ENCODE measurements at regions not wholly inside any gene's neighbourhood (a gene's known extent, or its start where the extent isn't known, plus 50 kb on each side); places are given as distances from the start of the nearest gene placed in this dataset.
"Not testable (repeated sequence)": the region's sequence is repeated elsewhere in the genome, so short reads cannot be mapped to it uniquely, and the experiment has no call there.

GRCh38 chr5:85656050-85656449, 961.7 kb upstream of the COX7C start:
- Histone ChIP-seq H3K36me3 (ENCODE audit: control insufficient read depth in 2 of 2, insufficient read depth in 2 of 2, low read length in 2 of 2) (no peaks in the 10 kb centered on the region), H3K27ac (ENCODE audit: low read depth in 2 of 2, low read length in 2 of 2) (no peak overlapping the region), H3K4me1 (ENCODE audit: control insufficient read depth in 2 of 2, insufficient read depth in 2 of 2, low read length in 2 of 2) (no peaks in the 10 kb centered on the region), H3K9ac (ENCODE audit: low read depth in 1 of 2, low read length in 2 of 2) (no peak overlapping the region), H3K9me3 (ENCODE audit: control insufficient read depth in 2 of 2, low read length in 2 of 2) (no peaks in the 10 kb centered on the region), H3K27me3 (ENCODE audit: control insufficient read depth in 2 of 2, insufficient read depth in 2 of 2, low read length in 2 of 2) (no peaks in the 10 kb centered on the region), H3K4me3 (ENCODE audit: low read length in 2 of 2) (no peak overlapping the region)

DNA sequence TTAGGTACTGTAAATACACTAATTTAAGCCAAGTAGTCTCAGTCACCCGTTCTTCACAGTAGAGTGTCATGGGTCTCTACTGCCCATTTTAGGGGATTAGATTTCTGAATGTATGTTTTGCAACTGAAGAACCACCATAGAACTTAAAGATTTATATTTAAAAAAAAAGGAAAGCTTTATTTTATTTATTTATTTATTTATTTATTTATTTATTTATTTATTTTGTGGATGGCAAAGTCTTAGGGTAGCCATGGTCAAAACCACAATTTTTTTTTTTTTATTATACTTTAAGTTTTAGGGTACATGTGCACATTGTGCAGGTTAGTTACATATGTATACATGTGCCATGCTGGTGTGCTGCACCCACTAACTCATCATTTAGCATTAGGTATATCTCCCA, 960.4 kb upstream of the COX7C start:
- H3K9ac ChIP-seq (ENCODE audit: low read depth in 1 of 2, low read length in 2 of 2); H3K27ac ChIP-seq (ENCODE audit: low read depth in 2 of 2, low read length in 2 of 2): not testable (repeated sequence)

DNA sequence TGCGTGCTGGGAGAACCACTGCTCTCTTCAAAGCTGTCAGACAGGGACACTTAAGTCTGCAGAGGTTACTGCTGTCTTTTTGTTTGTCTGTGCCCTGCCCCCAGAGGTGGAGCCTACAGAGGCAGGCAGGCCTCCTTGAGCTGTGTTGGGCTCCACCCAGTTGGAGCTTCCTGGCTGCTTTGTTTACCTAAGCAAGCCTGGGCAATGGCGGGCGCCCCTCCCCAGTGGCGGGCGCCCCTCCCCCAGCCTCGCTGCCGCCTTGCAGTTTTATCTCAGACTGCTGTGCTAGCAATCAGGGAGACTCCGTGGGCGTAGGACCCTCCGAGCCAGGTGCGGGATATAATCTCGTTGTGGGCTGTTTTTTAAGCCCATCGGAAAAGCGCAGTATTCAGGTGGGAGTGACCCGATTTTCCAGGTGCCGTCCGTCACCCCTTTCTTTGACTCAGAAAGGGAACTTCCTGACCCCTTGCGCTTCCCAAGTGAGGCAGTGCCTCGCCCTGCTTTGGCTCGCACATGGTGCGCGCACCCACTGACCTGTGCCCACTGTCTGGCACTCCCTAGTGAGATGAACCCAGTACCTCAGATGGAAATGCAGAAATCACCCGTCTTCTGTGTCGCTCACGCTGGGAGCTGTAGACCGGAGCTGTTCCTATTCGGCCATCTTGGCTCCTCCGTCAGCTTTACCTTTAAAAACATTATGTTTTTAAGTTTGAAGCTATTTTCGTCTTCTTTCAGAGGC, 954.6 kb upstream of the COX7C start:
- H3K27me3 ChIP-seq (ENCODE audit: control insufficient read depth in 2 of 2, insufficient read depth in 2 of 2, low read length in 2 of 2); H3K4me3 ChIP-seq (ENCODE audit: low read length in 2 of 2); H3K4me1 ChIP-seq (ENCODE audit: control insufficient read depth in 2 of 2, insufficient read depth in 2 of 2, low read length in 2 of 2); H3K27ac ChIP-seq (ENCODE audit: low read depth in 2 of 2, low read length in 2 of 2); H3K36me3 ChIP-seq (ENCODE audit: control insufficient read depth in 2 of 2, insufficient read depth in 2 of 2, low read length in 2 of 2); H3K9ac ChIP-seq (ENCODE audit: low read depth in 1 of 2, low read length in 2 of 2); H3K9me3 ChIP-seq (ENCODE audit: control insufficient read depth in 2 of 2, low read length in 2 of 2): not testable (repeated sequence)

More for the DNA sequence above, 960.4 kb upstream of the COX7C start:
- not testable (repeated sequence) for H3K4me3 ChIP-seq (ENCODE audit: low read length in 2 of 2); H3K4me1 ChIP-seq (ENCODE audit: control insufficient read depth in 2 of 2, insufficient read depth in 2 of 2, low read length in 2 of 2); H3K36me3 ChIP-seq (ENCODE audit: control insufficient read depth in 2 of 2, insufficient read depth in 2 of 2, low read length in 2 of 2); H3K27me3 ChIP-seq (ENCODE audit: control insufficient read depth in 2 of 2, insufficient read depth in 2 of 2, low read length in 2 of 2); H3K9me3 ChIP-seq (ENCODE audit: control insufficient read depth in 2 of 2, low read length in 2 of 2)

DNA sequence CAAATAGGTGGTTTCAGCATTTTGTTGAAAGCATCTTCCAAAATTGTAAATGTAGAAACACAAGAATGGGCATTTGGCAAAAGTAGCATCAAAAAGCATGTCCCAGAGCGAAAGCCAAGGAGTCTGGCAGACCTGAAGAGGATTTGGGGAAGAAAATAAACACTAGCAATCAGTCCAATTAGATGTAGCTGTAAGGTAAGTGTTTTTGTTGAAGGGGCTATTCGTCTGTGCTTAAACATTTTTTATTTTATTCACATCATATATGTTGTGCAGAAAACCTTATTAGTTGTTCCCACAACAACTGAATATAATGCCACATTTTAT, 954.1 kb upstream of the COX7C start:
- Histone ChIP-seq H3K4me1 (ENCODE audit: control insufficient read depth in 2 of 2, insufficient read depth in 2 of 2, low read length in 2 of 2) (no peaks in the 10 kb centered on the region), H3K4me3 (ENCODE audit: low read length in 2 of 2) (no peak overlapping the region), H3K9me3 (ENCODE audit: control insufficient read depth in 2 of 2, low read length in 2 of 2) (no peaks in the 10 kb centered on the region), H3K27me3 (ENCODE audit: control insufficient read depth in 2 of 2, insufficient read depth in 2 of 2, low read length in 2 of 2) (no peaks in the 10 kb centered on the region), H3K27ac (ENCODE audit: low read depth in 2 of 2, low read length in 2 of 2) (no peak overlapping the region), H3K9ac (ENCODE audit: low read depth in 1 of 2, low read length in 2 of 2) (no peak overlapping the region), H3K36me3 (ENCODE audit: control insufficient read depth in 2 of 2, insufficient read depth in 2 of 2, low read length in 2 of 2) (no peaks in the 10 kb centered on the region)

DNA sequence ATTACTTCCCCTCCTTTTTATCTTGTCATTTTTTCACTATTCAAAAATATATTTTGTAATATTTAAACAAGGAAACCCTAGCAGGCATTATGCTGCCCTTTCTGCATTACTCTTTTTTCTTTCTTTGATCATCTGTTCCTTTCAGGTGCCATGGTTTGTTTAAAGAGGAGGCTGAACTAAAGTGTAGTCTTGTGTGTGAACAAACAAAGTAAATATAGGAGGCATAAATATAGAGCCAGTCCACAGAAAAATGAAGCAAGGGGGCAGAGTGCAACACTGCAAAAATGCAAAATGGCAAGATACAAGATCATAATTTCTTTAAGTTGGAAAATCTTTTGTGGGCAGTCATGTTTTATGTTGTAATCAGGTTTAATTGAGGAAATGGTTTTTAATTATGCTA, 947.3 kb upstream of the COX7C start:
- no peaks in the 10 kb centered on the region for H3K4me1 ChIP-seq (ENCODE audit: control insufficient read depth in 2 of 2, insufficient read depth in 2 of 2, low read length in 2 of 2)
- no peaks in the 10 kb centered on the region for H3K36me3 ChIP-seq (ENCODE audit: control insufficient read depth in 2 of 2, insufficient read depth in 2 of 2, low read length in 2 of 2)
- no peaks in the 10 kb centered on the region for H3K27me3 ChIP-seq (ENCODE audit: control insufficient read depth in 2 of 2, insufficient read depth in 2 of 2, low read length in 2 of 2)
- no peak overlapping the region for H3K9ac ChIP-seq (ENCODE audit: low read depth in 1 of 2, low read length in 2 of 2)
- no peak overlapping the region for H3K27ac ChIP-seq (ENCODE audit: low read depth in 2 of 2, low read length in 2 of 2)
- no peaks in the 10 kb centered on the region for H3K9me3 ChIP-seq (ENCODE audit: control insufficient read depth in 2 of 2, low read length in 2 of 2)
- H3K4me3 ChIP-seq (ENCODE audit: low read length in 2 of 2), result no peak overlapping the region

- Histone ChIP-seq H3K4me1 (ENCODE audit: control insufficient read depth in 2 of 2, insufficient read depth in 2 of 2, low read length in 2 of 2) (no peaks in the 10 kb centered on the region), H3K36me3 (ENCODE audit: control insufficient read depth in 2 of 2, insufficient read depth in 2 of 2, low read length in 2 of 2) (no peaks in the 10 kb centered on the region), H3K4me3 (ENCODE audit: low read length in 2 of 2) (no peak overlapping the region), H3K9ac (ENCODE audit: low read depth in 1 of 2, low read length in 2 of 2) (no peak overlapping the region), H3K27me3 (ENCODE audit: control insufficient read depth in 2 of 2, insufficient read depth in 2 of 2, low read length in 2 of 2) (no peaks in the 10 kb centered on the region), H3K27ac (ENCODE audit: low read depth in 2 of 2, low read length in 2 of 2) (no peak overlapping the region), H3K9me3 (ENCODE audit: control insufficient read depth in 2 of 2, low read length in 2 of 2) (no peaks in the 10 kb centered on the region)
These were observed 946.3 kb upstream of the COX7C start for GRCh38 chr5:85671223-85671970.

- H3K27ac ChIP-seq (ENCODE audit: low read depth in 2 of 2, low read length in 2 of 2), result no peak overlapping the region
- H3K4me1 ChIP-seq (ENCODE audit: control insufficient read depth in 2 of 2, insufficient read depth in 2 of 2, low read length in 2 of 2), result no peaks in the 10 kb centered on the region
- no peak overlapping the region for H3K9ac ChIP-seq (ENCODE audit: low read depth in 1 of 2, low read length in 2 of 2)
- no peaks in the 10 kb centered on the region for H3K27me3 ChIP-seq (ENCODE audit: control insufficient read depth in 2 of 2, insufficient read depth in 2 of 2, low read length in 2 of 2)
- H3K4me3 ChIP-seq (ENCODE audit: low read length in 2 of 2), result no peak overlapping the region
- no peaks in the 10 kb centered on the region for H3K9me3 ChIP-seq (ENCODE audit: control insufficient read depth in 2 of 2, low read length in 2 of 2)
- H3K36me3 ChIP-seq (ENCODE audit: control insufficient read depth in 2 of 2, insufficient read depth in 2 of 2, low read length in 2 of 2), result no peaks in the 10 kb centered on the region
These were observed 935.9 kb upstream of the COX7C start for GRCh38 chr5:85681871-85682270.

GRCh38 chr5:85684351-85684750, 933.4 kb upstream of the COX7C start:
- Histone ChIP-seq H3K27me3 (ENCODE audit: control insufficient read depth in 2 of 2, insufficient read depth in 2 of 2, low read length in 2 of 2) (no peaks in the 10 kb centered on the region), H3K4me1 (ENCODE audit: control insufficient read depth in 2 of 2, insufficient read depth in 2 of 2, low read length in 2 of 2) (no peaks in the 10 kb centered on the region), H3K9ac (ENCODE audit: low read depth in 1 of 2, low read length in 2 of 2) (no peak overlapping the region), H3K36me3 (ENCODE audit: control insufficient read depth in 2 of 2, insufficient read depth in 2 of 2, low read length in 2 of 2) (no peaks in the 10 kb centered on the region), H3K4me3 (ENCODE audit: low read length in 2 of 2) (no peak overlapping the region), H3K27ac (ENCODE audit: low read depth in 2 of 2, low read length in 2 of 2) (no peak overlapping the region), H3K9me3 (ENCODE audit: control insufficient read depth in 2 of 2, low read length in 2 of 2) (no peaks in the 10 kb centered on the region)

- no peaks in the 10 kb centered on the region for H3K36me3 ChIP-seq (ENCODE audit: control insufficient read depth in 2 of 2, insufficient read depth in 2 of 2, low read length in 2 of 2)
- H3K9me3 ChIP-seq (ENCODE audit: control insufficient read depth in 2 of 2, low read length in 2 of 2), result no peaks in the 10 kb centered on the region
- no peaks in the 10 kb centered on the region for H3K4me1 ChIP-seq (ENCODE audit: control insufficient read depth in 2 of 2, insufficient read depth in 2 of 2, low read length in 2 of 2)
- no peak overlapping the region for H3K4me3 ChIP-seq (ENCODE audit: low read length in 2 of 2)
- H3K27ac ChIP-seq (ENCODE audit: low read depth in 2 of 2, low read length in 2 of 2), result no peak overlapping the region
- H3K9ac ChIP-seq (ENCODE audit: low read depth in 1 of 2, low read length in 2 of 2), result no peak overlapping the region
- no peaks in the 10 kb centered on the region for H3K27me3 ChIP-seq (ENCODE audit: control insufficient read depth in 2 of 2, insufficient read depth in 2 of 2, low read length in 2 of 2)
These were observed 914.4 kb upstream of the COX7C start for GRCh38 chr5:85703296-85703695.

DNA sequence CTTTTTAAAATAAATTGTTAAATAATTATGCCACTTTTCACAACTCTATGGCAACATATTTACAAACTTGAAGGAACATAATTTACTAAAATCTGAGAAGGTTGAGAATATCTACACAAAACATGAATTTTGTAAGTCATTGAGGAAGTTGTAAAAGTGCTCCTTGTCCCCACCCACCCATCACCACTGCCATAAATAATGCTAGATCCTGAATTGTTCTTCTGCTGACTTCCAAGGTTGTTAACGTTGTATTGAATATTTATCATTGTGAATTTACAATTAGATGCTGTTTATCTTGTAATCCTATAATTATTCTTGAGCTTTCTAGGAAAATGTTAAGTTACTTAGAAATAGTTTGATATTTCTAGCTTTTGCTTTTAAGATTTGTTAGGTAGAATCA, 908.0 kb upstream of the COX7C start:
- Histone ChIP-seq H3K27me3 (ENCODE audit: control insufficient read depth in 2 of 2, insufficient read depth in 2 of 2, low read length in 2 of 2) (no peaks in the 10 kb centered on the region), H3K4me1 (ENCODE audit: control insufficient read depth in 2 of 2, insufficient read depth in 2 of 2, low read length in 2 of 2) (no peaks in the 10 kb centered on the region)

More for the DNA sequence above, 908.0 kb upstream of the COX7C start:
- Histone ChIP-seq H3K4me3 (ENCODE audit: low read length in 2 of 2) (no peak overlapping the region), H3K9me3 (ENCODE audit: control insufficient read depth in 2 of 2, low read length in 2 of 2) (no peaks in the 10 kb centered on the region), H3K27ac (ENCODE audit: low read depth in 2 of 2, low read length in 2 of 2) (no peak overlapping the region), H3K9ac (ENCODE audit: low read depth in 1 of 2, low read length in 2 of 2) (no peak overlapping the region), H3K36me3 (ENCODE audit: control insufficient read depth in 2 of 2, insufficient read depth in 2 of 2, low read length in 2 of 2) (no peaks in the 10 kb centered on the region)
